ENCODE measurements at regions not wholly inside any gene's neighbourhood (a gene's known extent, or its start where the extent isn't known, plus 50 kb on each side); places are given as distances from the start of the nearest gene placed in this dataset.

DNA sequence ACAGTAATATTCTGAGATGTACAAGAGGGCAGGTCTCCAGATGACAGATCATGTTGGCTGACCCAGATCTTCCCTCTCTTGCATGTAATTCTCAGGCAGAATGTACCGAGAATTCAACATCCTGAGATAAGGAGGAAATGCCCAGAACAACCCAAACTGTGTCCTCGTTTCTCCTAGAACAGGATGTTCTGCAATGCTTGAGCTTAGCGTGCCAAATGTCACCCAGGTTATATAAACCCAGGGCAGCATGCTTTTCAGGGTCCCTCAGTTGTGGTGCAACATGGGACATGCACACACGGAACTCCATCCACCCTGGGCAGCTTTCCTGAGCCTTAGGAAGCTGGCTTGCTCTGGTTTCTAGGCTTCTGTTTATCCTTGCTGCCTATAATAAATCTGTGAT, 102.1 kb upstream of the CMC1 start (continued):
- TF ChIP-seq, protein P1, sequence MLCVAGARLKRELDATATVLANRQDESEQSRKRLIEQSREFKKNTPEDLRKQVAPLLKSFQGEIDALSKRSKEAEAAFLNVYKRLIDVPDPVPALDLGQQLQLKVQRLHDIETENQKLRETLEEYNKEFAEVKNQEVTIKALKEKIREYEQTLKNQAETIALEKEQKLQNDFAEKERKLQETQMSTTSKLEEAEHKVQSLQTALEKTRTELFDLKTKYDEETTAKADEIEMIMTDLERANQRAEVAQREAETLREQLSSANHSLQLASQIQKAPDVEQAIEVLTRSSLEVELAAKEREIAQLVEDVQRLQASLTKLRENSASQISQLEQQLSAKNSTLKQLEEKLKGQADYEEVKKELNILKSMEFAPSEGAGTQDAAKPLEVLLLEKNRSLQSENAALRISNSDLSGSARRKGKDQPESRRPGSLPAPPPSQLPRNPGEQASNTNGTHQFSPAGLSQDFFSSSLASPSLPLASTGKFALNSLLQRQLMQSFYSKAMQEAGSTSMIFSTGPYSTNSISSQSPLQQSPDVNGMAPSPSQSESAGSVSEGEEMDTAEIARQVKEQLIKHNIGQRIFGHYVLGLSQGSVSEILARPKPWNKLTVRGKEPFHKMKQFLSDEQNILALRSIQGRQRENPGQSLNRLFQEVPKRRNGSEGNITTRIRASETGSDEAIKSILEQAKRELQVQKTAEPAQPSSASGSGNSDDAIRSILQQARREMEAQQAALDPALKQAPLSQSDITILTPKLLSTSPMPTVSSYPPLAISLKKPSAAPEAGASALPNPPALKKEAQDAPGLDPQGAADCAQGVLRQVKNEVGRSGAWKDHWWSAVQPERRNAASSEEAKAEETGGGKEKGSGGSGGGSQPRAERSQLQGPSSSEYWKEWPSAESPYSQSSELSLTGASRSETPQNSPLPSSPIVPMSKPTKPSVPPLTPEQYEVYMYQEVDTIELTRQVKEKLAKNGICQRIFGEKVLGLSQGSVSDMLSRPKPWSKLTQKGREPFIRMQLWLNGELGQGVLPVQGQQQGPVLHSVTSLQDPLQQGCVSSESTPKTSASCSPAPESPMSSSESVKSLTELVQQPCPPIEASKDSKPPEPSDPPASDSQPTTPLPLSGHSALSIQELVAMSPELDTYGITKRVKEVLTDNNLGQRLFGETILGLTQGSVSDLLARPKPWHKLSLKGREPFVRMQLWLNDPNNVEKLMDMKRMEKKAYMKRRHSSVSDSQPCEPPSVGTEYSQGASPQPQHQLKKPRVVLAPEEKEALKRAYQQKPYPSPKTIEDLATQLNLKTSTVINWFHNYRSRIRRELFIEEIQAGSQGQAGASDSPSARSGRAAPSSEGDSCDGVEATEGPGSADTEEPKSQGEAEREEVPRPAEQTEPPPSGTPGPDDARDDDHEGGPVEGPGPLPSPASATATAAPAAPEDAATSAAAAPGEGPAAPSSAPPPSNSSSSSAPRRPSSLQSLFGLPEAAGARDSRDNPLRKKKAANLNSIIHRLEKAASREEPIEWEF (CRISPR knock-in tag; IDR thresholded peaks at IDR 0.05), result no peak

DNA sequence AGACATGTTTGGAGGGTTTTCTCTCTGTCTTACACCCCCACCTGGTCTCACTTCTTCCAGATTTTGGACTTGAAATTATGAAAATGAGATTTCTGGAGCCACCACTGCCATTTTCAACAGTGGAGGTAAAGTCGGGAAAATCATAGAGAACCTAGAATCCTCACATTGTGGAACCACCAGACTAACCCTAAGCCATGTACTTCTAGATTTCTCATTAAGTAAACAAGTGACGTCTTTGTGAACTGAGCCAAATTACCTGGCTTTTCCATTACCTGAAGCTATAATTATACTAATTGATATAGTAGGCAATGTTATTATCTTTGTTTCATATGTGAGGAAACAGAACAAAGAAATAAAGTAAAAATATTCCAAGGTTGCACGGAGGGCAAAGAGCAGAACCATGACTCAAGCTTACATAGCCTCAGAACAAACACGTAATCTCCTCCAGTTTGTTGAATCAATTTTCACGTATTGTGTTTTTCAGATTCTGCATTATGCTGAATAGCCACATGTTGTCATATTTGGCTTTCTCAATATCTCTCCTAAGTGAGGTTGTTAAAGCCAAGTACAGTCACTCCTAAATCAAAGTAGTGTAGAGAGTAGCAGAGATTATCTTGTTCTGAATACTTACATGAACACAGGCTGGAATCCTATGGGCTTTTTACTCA, 101.3 kb upstream of the CMC1 start:
- FAIRE-seq (no peak), ATAC-seq (no peak), DNase-seq (ENCODE audit: extremely low read depth in 1 of 4, low spot score in 3 of 4) (no peak)
- BruUV-seq (replicated peaks), result no TSS peak
- Histone ChIP-seq H3K9me3 (replicated peaks; ENCODE audit: control insufficient read depth, insufficient read depth, low read depth, low read length) (no peaks in the 10 kb centered on the region; the same call in 1 of the 2 replicates), H3K4me2 (ENCODE audit: insufficient read depth, low read length) (no peak overlapping the region), H4K20me1 (replicated peaks; ENCODE audit: control insufficient read depth, insufficient read depth, low read length) (no peaks in the 10 kb centered on the region), H3K36me3 (ENCODE audit: control insufficient read depth, insufficient read depth, low read length) (no peaks in the 10 kb centered on the region), H3K4me1 (replicated peaks in 1 of 2; ENCODE audit: control insufficient read depth in 2 of 2, insufficient read depth in 2 of 2, low read length in 2 of 2) (no peaks in the 10 kb centered on the region), H3K27me3 (ENCODE audit: control insufficient read depth in 2 of 2, insufficient read depth in 2 of 2, low read length in 2 of 2) (no peaks in the 10 kb centered on the region), H2AFZ (ENCODE audit: low read depth, low read length) (no peak overlapping the region), H3K27ac (ENCODE audit: extremely low read depth, low read depth, low read length) (no peak overlapping the region), H3K4me3 (no peak overlapping the region), H3K9ac (ENCODE audit: insufficient read depth in 1 of 2, low read depth in 2 of 2, low read length in 2 of 2) (no peak overlapping the region), H3K79me2 (ENCODE audit: control insufficient read depth, insufficient read depth, low read length) (no peaks in the 10 kb centered on the region), H3K9me1 (ENCODE audit: control insufficient read depth, insufficient read depth, low read length) (no peaks in the 10 kb centered on the region)
- in situ Hi-C loops (cut with MboI) (no loop called here), intact Hi-C loops (cut with micrococcal nuclease) (no loop called here)
- WGBS (ENCODE audit: insufficient coverage, low coverage, missing lambda C conversion rate), result 0% methylated on average over 5 of the region's 5 CpGs
- ChIA-PET POLR2A (interaction anchor here (0.7 kb wide), 1 partner anchor 1606 kb away, joined by 3 read pairs; no protein-coding TSS in a partner anchor), CTCF (ENCODE audit: low intra/inter-chr PET ratio) (no interaction called here)
- no peak for TF ChIP-seq MAFK (IDR thresholded peaks at IDR 0.05; ENCODE audit: low read length)
- TF ChIP-seq, protein P2, sequence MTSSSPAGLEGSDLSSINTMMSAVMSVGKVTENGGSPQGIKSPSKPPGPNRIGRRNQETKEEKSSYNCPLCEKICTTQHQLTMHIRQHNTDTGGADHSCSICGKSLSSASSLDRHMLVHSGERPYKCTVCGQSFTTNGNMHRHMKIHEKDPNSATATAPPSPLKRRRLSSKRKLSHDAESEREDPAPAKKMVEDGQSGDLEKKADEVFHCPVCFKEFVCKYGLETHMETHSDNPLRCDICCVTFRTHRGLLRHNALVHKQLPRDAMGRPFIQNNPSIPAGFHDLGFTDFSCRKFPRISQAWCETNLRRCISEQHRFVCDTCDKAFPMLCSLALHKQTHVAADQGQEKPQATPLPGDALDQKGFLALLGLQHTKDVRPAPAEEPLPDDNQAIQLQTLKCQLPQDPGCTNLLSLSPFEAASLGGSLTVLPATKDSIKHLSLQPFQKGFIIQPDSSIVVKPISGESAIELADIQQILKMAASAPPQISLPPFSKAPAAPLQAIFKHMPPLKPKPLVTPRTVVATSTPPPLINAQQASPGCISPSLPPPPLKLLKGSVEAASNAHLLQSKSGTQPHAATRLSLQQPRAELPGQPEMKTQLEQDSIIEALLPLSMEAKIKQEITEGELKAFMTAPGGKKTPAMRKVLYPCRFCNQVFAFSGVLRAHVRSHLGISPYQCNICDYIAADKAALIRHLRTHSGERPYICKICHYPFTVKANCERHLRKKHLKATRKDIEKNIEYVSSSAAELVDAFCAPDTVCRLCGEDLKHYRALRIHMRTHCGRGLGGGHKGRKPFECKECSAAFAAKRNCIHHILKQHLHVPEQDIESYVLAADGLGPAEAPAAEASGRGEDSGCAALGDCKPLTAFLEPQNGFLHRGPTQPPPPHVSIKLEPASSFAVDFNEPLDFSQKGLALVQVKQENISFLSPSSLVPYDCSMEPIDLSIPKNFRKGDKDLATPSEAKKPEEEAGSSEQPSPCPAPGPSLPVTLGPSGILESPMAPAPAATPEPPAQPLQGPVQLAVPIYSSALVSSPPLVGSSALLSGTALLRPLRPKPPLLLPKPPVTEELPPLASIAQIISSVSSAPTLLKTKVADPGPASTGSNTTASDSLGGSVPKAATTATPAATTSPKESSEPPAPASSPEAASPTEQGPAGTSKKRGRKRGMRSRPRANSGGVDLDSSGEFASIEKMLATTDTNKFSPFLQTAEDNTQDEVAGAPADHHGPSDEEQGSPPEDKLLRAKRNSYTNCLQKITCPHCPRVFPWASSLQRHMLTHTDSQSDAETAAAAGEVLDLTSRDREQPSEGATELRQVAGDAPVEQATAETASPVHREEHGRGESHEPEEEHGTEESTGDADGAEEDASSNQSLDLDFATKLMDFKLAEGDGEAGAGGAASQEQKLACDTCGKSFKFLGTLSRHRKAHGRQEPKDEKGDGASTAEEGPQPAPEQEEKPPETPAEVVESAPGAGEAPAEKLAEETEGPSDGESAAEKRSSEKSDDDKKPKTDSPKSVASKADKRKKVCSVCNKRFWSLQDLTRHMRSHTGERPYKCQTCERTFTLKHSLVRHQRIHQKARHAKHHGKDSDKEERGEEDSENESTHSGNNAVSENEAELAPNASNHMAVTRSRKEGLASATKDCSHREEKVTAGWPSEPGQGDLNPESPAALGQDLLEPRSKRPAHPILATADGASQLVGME (CRISPR knock-in tag; IDR thresholded peaks at IDR 0.05), result no peak
- no peak for TF ChIP-seq FUS (optimal IDR thresholded peaks at IDR 0.05; ENCODE audit: low read depth, low read length)
- TF ChIP-seq, protein P3, sequence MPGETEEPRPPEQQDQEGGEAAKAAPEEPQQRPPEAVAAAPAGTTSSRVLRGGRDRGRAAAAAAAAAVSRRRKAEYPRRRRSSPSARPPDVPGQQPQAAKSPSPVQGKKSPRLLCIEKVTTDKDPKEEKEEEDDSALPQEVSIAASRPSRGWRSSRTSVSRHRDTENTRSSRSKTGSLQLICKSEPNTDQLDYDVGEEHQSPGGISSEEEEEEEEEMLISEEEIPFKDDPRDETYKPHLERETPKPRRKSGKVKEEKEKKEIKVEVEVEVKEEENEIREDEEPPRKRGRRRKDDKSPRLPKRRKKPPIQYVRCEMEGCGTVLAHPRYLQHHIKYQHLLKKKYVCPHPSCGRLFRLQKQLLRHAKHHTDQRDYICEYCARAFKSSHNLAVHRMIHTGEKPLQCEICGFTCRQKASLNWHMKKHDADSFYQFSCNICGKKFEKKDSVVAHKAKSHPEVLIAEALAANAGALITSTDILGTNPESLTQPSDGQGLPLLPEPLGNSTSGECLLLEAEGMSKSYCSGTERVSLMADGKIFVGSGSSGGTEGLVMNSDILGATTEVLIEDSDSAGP (CRISPR knock-in tag; IDR thresholded peaks at IDR 0.05), result no peak

All from K562 (cell line).